ENCODE measurements at regions not wholly inside any gene's neighbourhood (a gene's known extent, or its start where the extent isn't known, plus 50 kb on each side); places are given as distances from the start of the nearest gene placed in this dataset.

- TF ChIP-seq, protein P1, sequence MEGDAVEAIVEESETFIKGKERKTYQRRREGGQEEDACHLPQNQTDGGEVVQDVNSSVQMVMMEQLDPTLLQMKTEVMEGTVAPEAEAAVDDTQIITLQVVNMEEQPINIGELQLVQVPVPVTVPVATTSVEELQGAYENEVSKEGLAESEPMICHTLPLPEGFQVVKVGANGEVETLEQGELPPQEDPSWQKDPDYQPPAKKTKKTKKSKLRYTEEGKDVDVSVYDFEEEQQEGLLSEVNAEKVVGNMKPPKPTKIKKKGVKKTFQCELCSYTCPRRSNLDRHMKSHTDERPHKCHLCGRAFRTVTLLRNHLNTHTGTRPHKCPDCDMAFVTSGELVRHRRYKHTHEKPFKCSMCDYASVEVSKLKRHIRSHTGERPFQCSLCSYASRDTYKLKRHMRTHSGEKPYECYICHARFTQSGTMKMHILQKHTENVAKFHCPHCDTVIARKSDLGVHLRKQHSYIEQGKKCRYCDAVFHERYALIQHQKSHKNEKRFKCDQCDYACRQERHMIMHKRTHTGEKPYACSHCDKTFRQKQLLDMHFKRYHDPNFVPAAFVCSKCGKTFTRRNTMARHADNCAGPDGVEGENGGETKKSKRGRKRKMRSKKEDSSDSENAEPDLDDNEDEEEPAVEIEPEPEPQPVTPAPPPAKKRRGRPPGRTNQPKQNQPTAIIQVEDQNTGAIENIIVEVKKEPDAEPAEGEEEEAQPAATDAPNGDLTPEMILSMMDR (IDR thresholded peaks at IDR 0.05) = no peak
- TF ChIP-seq EP300 (IDR thresholded peaks at IDR 0.05) (no peak), POLR2AphosphoS5 (IDR thresholded peaks at IDR 0.05) (no peak), POLR2A (IDR thresholded peaks at IDR 0.05; ENCODE audit: low read depth) (no peak)
Observed at GRCh38 chr9:81022177-81022576, 667.2 kb downstream of the TLE1 start.
